HepG2 (cell line): ENCODE measurements at regions not wholly inside any gene's neighbourhood (a gene's known extent, or its start where the extent isn't known, plus 50 kb on each side); places are given as distances from the start of the nearest gene placed in this dataset.

Source experiments
- ARNTL ChIP-seq: sonication (generic); formaldehyde crosslinking; IDR thresholded peaks from 2 replicates; pipeline ENCODE4 v1.4.0; 2020; ENCODE audit warnings: mild to moderate bottlenecking, missing genetic modification reagents
- BCL6 ChIP-seq: IDR thresholded peaks from 2 replicates; pipeline ENCODE4 v1.6.1; 2016; ENCODE audit warnings: missing genetic modification reagents, missing compliant biosample characterization
- CCAR2 ChIP-seq: fragments of 200-400 bp; formaldehyde crosslinking; optimal IDR thresholded peaks from 2 replicates; pipeline ENCODE3; 2018; ENCODE audit warnings: low read depth, mild to moderate bottlenecking, low read length, moderate library complexity
- FOXK1 ChIP-seq: sonication (generic); formaldehyde crosslinking; IDR thresholded peaks from 2 replicates; pipeline ENCODE4 v1.4.0; 2020; ENCODE audit warnings: low read depth, missing genetic modification reagents, borderline replicate concordance
- HCFC1 ChIP-seq: fragments of 150-350 bp; IDR thresholded peaks from 2 replicates; pipeline ENCODE4 v1.6.1; 2014; ENCODE audit warnings: low read depth, low read length
- KDM3A ChIP-seq: IDR thresholded peaks from 2 replicates; pipeline ENCODE4 v1.6.1; 2018; ENCODE audit warnings: low read depth, missing compliant biosample characterization
- KLF12 ChIP-seq: sonication (generic); formaldehyde crosslinking; IDR thresholded peaks from 2 replicates; pipeline ENCODE4 v1.4.0; 2020; ENCODE audit warnings: missing genetic modification reagents, borderline replicate concordance
- NFKB2 ChIP-seq: sonication (generic); formaldehyde crosslinking; IDR thresholded peaks from 2 replicates; pipeline ENCODE4 v1.4.0; 2020; ENCODE audit warnings: missing genetic modification reagents, borderline replicate concordance
- RARA ChIP-seq: IDR thresholded peaks from 2 replicates; pipeline ENCODE4 v1.6.1; 2016; ENCODE audit warnings: missing genetic modification reagents, missing compliant biosample characterization
- SNAPC2 ChIP-seq: sonication (generic); formaldehyde crosslinking; IDR thresholded peaks from 2 replicates; pipeline ENCODE4 v1.8.1; 2022; ENCODE audit warnings: mild to moderate bottlenecking, missing genetic modification reagents
- ZBTB8A ChIP-seq: sonication (generic); formaldehyde crosslinking; IDR thresholded peaks from 2 replicates; pipeline ENCODE4 v1.4.0; 2020; ENCODE audit warnings: mild to moderate bottlenecking, low read depth, missing genetic modification reagents, borderline replicate concordance
- ZNF292 ChIP-seq: sonication (generic); formaldehyde crosslinking; IDR thresholded peaks from 2 replicates; pipeline ENCODE4 v1.8.1; 2022; ENCODE audit warnings: mild to moderate bottlenecking, low read depth, missing genetic modification reagents, borderline replicate concordance
- ZNF333 ChIP-seq: sonication (generic); formaldehyde crosslinking; IDR thresholded peaks from 2 replicates; pipeline ENCODE4 v1.4.0; 2020; ENCODE audit warnings: mild to moderate bottlenecking, missing genetic modification reagents, borderline replicate concordance
- ZNF639 ChIP-seq: conservative IDR thresholded peaks from 2 replicates; pipeline ENCODE4 v1.6.1; 2018; ENCODE audit warnings: missing genetic modification reagents
- ZNF747 ChIP-seq: sonication (generic); formaldehyde crosslinking; IDR thresholded peaks from 2 replicates; pipeline ENCODE4 v1.8.1; 2023; ENCODE audit warnings: missing genetic modification reagents, mild to moderate bottlenecking, borderline replicate concordance
- ZNF841 ChIP-seq: sonication (generic); formaldehyde crosslinking; IDR thresholded peaks from 2 replicates; pipeline ENCODE4 v1.8.1; 2023; ENCODE audit warnings: missing genetic modification reagents, borderline replicate concordance
- ZSCAN12 ChIP-seq: sonication (generic); formaldehyde crosslinking; IDR thresholded peaks from 2 replicates; pipeline ENCODE4 v1.9.0; 2021; ENCODE audit warnings: mild to moderate bottlenecking, missing genetic modification reagents
- ZSCAN30 ChIP-seq: sonication (generic); formaldehyde crosslinking; IDR thresholded peaks from 2 replicates; pipeline ENCODE4 v1.5.0; 2020; ENCODE audit warnings: mild to moderate bottlenecking, missing genetic modification reagents
- TF ChIP-seq, protein P1 (sequence below): sonication (generic); formaldehyde crosslinking; IDR thresholded peaks from 2 replicates; pipeline ENCODE4 v1.4.0; 2020; ENCODE audit warnings: missing genetic modification reagents
- TF ChIP-seq, protein P2 (sequence below), 2 experiments: sonication (generic) in 1 of 2; formaldehyde crosslinking in 1 of 2; IDR thresholded peaks; 2 replicates each; pipeline versions ENCODE4 v1.4.0 to v1.6.1; 2016 to 2020; ENCODE audit warnings: borderline replicate concordance in 1 of 2, low read depth in 1 of 2, mild to moderate bottlenecking in 1 of 2, missing genetic modification reagents in 1 of 2

DNA sequence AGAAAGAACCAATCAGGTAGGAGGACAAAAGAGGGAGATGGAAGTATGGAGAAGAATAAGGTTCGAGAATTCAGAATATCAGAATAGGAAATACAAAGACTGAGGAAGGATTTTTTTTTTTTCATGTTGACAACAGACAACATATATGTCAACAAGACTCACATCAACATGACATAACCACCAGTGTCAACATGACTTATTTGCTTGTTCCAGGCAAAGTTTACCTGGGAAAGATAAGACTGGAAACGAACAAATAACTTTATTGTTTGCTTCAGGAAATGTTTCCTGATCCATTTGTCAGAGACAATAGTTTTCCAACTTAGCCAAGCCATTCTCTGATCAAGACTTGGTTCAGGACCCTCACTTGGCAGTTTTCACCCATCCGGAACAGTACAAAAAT is 321.9 kb upstream of the NETO1 start (continued):
- TF ChIP-seq FOXK1 (CRISPR knock-in tag) (peak; percentile 55; the same call in 1 of the 2 replicates), RARA (CRISPR knock-in tag) (peak; percentile 59), ZNF841 (CRISPR knock-in tag) (no peak), NFKB2 (CRISPR knock-in tag) (no peak), ZNF639 (CRISPR knock-in tag) (no peak), ARNTL (CRISPR knock-in tag) (no peak), ZNF333 (CRISPR knock-in tag) (no peak), HCFC1 (no peak), KLF12 (CRISPR knock-in tag) (no peak), BCL6 (peak; percentile 32; the same call in 1 of the 2 replicates), SNAPC2 (CRISPR knock-in tag) (no peak), ZSCAN30 (CRISPR knock-in tag) (no peak), ZNF292 (CRISPR knock-in tag) (no peak), CCAR2 (no peak), ZSCAN12 (CRISPR knock-in tag) (no peak), ZNF747 (CRISPR knock-in tag) (no peak), ZBTB8A (CRISPR knock-in tag) (no peak), KDM3A (CRISPR knock-in tag) (no peak)
- TF ChIP-seq, protein P1, sequence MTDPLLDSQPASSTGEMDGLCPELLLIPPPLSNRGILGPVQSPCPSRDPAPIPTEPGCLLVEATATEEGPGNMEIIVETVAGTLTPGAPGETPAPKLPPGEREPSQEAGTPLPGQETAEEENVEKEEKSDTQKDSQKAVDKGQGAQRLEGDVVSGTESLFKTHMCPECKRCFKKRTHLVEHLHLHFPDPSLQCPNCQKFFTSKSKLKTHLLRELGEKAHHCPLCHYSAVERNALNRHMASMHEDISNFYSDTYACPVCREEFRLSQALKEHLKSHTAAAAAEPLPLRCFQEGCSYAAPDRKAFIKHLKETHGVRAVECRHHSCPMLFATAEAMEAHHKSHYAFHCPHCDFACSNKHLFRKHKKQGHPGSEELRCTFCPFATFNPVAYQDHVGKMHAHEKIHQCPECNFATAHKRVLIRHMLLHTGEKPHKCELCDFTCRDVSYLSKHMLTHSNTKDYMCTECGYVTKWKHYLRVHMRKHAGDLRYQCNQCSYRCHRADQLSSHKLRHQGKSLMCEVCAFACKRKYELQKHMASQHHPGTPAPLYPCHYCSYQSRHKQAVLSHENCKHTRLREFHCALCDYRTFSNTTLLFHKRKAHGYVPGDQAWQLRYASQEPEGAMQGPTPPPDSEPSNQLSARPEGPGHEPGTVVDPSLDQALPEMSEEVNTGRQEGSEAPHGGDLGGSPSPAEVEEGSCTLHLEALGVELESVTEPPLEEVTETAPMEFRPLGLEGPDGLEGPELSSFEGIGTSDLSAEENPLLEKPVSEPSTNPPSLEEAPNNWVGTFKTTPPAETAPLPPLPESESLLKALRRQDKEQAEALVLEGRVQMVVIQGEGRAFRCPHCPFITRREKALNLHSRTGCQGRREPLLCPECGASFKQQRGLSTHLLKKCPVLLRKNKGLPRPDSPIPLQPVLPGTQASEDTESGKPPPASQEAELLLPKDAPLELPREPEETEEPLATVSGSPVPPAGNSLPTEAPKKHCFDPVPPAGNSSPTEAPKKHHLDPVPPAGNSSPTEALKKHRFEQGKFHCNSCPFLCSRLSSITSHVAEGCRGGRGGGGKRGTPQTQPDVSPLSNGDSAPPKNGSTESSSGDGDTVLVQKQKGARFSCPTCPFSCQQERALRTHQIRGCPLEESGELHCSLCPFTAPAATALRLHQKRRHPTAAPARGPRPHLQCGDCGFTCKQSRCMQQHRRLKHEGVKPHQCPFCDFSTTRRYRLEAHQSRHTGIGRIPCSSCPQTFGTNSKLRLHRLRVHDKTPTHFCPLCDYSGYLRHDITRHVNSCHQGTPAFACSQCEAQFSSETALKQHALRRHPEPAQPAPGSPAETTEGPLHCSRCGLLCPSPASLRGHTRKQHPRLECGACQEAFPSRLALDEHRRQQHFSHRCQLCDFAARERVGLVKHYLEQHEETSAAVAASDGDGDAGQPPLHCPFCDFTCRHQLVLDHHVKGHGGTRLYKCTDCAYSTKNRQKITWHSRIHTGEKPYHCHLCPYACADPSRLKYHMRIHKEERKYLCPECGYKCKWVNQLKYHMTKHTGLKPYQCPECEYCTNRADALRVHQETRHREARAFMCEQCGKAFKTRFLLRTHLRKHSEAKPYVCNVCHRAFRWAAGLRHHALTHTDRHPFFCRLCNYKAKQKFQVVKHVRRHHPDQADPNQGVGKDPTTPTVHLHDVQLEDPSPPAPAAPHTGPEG (CRISPR knock-in tag): no peak
- TF ChIP-seq, protein P2, sequence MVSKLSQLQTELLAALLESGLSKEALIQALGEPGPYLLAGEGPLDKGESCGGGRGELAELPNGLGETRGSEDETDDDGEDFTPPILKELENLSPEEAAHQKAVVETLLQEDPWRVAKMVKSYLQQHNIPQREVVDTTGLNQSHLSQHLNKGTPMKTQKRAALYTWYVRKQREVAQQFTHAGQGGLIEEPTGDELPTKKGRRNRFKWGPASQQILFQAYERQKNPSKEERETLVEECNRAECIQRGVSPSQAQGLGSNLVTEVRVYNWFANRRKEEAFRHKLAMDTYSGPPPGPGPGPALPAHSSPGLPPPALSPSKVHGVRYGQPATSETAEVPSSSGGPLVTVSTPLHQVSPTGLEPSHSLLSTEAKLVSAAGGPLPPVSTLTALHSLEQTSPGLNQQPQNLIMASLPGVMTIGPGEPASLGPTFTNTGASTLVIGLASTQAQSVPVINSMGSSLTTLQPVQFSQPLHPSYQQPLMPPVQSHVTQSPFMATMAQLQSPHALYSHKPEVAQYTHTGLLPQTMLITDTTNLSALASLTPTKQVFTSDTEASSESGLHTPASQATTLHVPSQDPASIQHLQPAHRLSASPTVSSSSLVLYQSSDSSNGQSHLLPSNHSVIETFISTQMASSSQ (IDR thresholded peaks at IDR 0.05; ENCODE audit: low read depth): no peak
- TF ChIP-seq, protein P2 (CRISPR knock-in tag; IDR thresholded peaks at IDR 0.05; ENCODE audit: borderline replicate concordance): no peak
